CD14-positive monocyte (primary cell): ENCODE measurements at regions not wholly inside any gene's neighbourhood (a gene's known extent, or its start where the extent isn't known, plus 50 kb on each side); places are given as distances from the start of the nearest gene placed in this dataset.
A peak's percentile ranks its signal among the peaks of the same experiment; 100 is the strongest.

Source experiments
- DNase-seq, 3 donors: peaks; one replicate each; pipeline ENCODE4 v3.0.0-alpha.2; 2011 to 2022
- H2AFZ ChIP-seq: 2 replicates; pipeline ENCODE4 v1.6.0; 2012; ENCODE audit warnings: mild to moderate bottlenecking, low read depth, low read length, inconsistent platforms; ENCODE audit not compliant: insufficient read depth, poor library complexity, severe bottlenecking
- H3K27ac ChIP-seq, 2 donors: 1 replicate in 1 of 2; 2 replicates in 1 of 2; pipeline ENCODE4 v1.5.1; 2012 to 2013; ENCODE audit warnings: low read length in 2 of 2, control low read depth in 1 of 2, inconsistent platforms in 1 of 2, low read depth in 1 of 2, mild to moderate bottlenecking in 1 of 2
- H3K27me3 ChIP-seq, 2 donors: one replicate each; pipeline versions ENCODE4 v1.6.0 to v1.6.1; 2011 to 2013; ENCODE audit warnings: low read length in 2 of 2; ENCODE audit not compliant: control insufficient read depth in 2 of 2, insufficient read depth in 2 of 2
- H3K36me3 ChIP-seq, 2 donors: replicated peaks in 1 of 2; 1 replicate in 1 of 2; 2 replicates in 1 of 2; pipeline versions ENCODE4 v1.5.1 to v1.6.1; 2012 to 2013; ENCODE audit warnings: low read length in 2 of 2, control low read depth in 1 of 2, inconsistent platforms in 1 of 2, mild to moderate bottlenecking in 1 of 2; ENCODE audit not compliant: insufficient read depth in 2 of 2, control insufficient read depth in 1 of 2
- H3K4me1 ChIP-seq, 2 donors: 1 replicate in 1 of 2; 2 replicates in 1 of 2; pipeline versions ENCODE4 v1.5.1 to v1.6.1; 2012 to 2013; ENCODE audit warnings: low read length in 2 of 2, control low read depth in 1 of 2, inconsistent platforms in 1 of 2, mild to moderate bottlenecking in 1 of 2, moderate library complexity in 1 of 2; ENCODE audit not compliant: insufficient read depth in 2 of 2, control insufficient read depth in 1 of 2
- H3K4me2 ChIP-seq: replicated peaks from 2 replicates; pipeline ENCODE3; 2012; ENCODE audit warnings: low read length, moderate library complexity, mild to moderate bottlenecking; ENCODE audit not compliant: poor library complexity, severe bottlenecking; ENCODE audit errors: extremely low read depth
- H3K4me3 ChIP-seq, 3 experiments: fragments of 200-600 bp in 1 of 3; sonication (generic) in 1 of 3; replicated peaks in 1 of 3; 1 replicate in 2 of 3; 2 replicates in 1 of 3; pipeline ENCODE4 v1.5.1; 2011 to 2013; ENCODE audit warnings: low read length in 3 of 3, mild to moderate bottlenecking in 3 of 3, control low read depth in 2 of 3, low read depth in 2 of 3, inconsistent platforms in 1 of 3, moderate library complexity in 1 of 3
- H3K79me2 ChIP-seq: 2 replicates; pipeline ENCODE4 v1.6.0; 2012; ENCODE audit warnings: mild to moderate bottlenecking, control low read depth, inconsistent platforms, low read length, moderate library complexity; ENCODE audit not compliant: insufficient read depth
- H3K9ac ChIP-seq: 2 replicates; pipeline ENCODE4 v1.6.0; 2017; ENCODE audit warnings: low read length, mild to moderate bottlenecking; ENCODE audit not compliant: insufficient read depth, poor library complexity, severe bottlenecking
- H3K9me3 ChIP-seq, 2 donors: replicated peaks in 1 of 2; 1 replicate in 1 of 2; 2 replicates in 1 of 2; pipeline versions ENCODE4 v1.5.1 to v1.6.1; 2012 to 2013; ENCODE audit warnings: low read length in 2 of 2, control low read depth in 1 of 2; ENCODE audit not compliant: control insufficient read depth in 1 of 2, insufficient read depth in 1 of 2
- H4K20me1 ChIP-seq: 2 replicates; pipeline ENCODE4 v1.6.0; 2012; ENCODE audit warnings: mild to moderate bottlenecking, low read length, control low read depth, moderate library complexity; ENCODE audit not compliant: insufficient read depth
- H3K27ac Mint-ChIP-seq, 7 donors: one replicate each; pipeline ENCODE4 v1.8.0; 2020; ENCODE audit warnings: mild to moderate bottlenecking in 7 of 7, mixed read lengths in 7 of 7, moderate library complexity in 6 of 7, inconsistent platforms in 2 of 7
- H3K27me3 Mint-ChIP-seq, 3 donors: one replicate each; pipeline ENCODE4 v1.8.0; 2021 to 2022; ENCODE audit warnings: low read depth in 3 of 3, mild to moderate bottlenecking in 3 of 3, mixed read lengths in 3 of 3, moderate library complexity in 3 of 3, inconsistent platforms in 1 of 3
- H3K36me3 Mint-ChIP-seq, 2 donors: one replicate each; pipeline ENCODE4 v1.8.0; 2020; ENCODE audit warnings: mixed read lengths in 2 of 2, inconsistent platforms in 1 of 2, mild to moderate bottlenecking in 1 of 2
- H3K4me1 Mint-ChIP-seq: one replicate; pipeline ENCODE4 v1.8.0; 2020; ENCODE audit warnings: mild to moderate bottlenecking, mixed read lengths
- H3K4me3 Mint-ChIP-seq, 2 donors: one replicate each; pipeline ENCODE4 v1.8.0; 2020; ENCODE audit warnings: mild to moderate bottlenecking in 2 of 2, mixed read lengths in 2 of 2, moderate library complexity in 1 of 2
- H3K9me3 Mint-ChIP-seq, 7 donors: one replicate each; pipeline ENCODE4 v1.8.0; 2020 to 2022; ENCODE audit warnings: mixed read lengths in 7 of 7, mild to moderate bottlenecking in 6 of 7, moderate library complexity in 6 of 7, inconsistent platforms in 2 of 7
- CTCF ChIP-seq: fragments of 200-600 bp; IDR thresholded peaks from one replicate; pipeline ENCODE4 v1.8.0; 2022; ENCODE audit warnings: antibody characterized with exemption, mild to moderate bottlenecking
- WGBS: methylation state at CpG from one replicate; pipeline ENCODE4 v1.1.5; 2013; ENCODE audit warnings: missing lambda C conversion rate; ENCODE audit not compliant: insufficient coverage; 5-methylcytosine and 5-hydroxymethylcytosine counted together
- intact Hi-C, 2 donors: fragments of 100-400 bp; cut with micrococcal nuclease; formaldehyde crosslinking; loops; one replicate each; pipeline versions ENCODE4 v1.15.0 to v1.15.1; 2023

- 85% methylated on average over 4 of the region's 6 CpGs for WGBS
Observed at GRCh38 chr1:245043611-245043940, 111.2 kb upstream of the KIF26B start.

GRCh38 chr1:245041058-245041698, 113.6 kb upstream of the KIF26B start:
- no peaks in the 10 kb centered on the region for H3K4me1 ChIP-seq
- WGBS, result 96% methylated on average over 7 of the region's 9 CpGs
- H3K4me1 Mint-ChIP-seq, result peaks cover 11% of the 10 kb centered on the region
- peak overlapping the region in 1 of 7 donors; percentile 41 for H3K27ac Mint-ChIP-seq
- DNase-seq, result no peak
- no peaks in the 10 kb centered on the region for H3K9me3 ChIP-seq
- no peaks in the 10 kb centered on the region for H3K36me3 Mint-ChIP-seq
- H3K27me3 ChIP-seq, result no peaks in the 10 kb centered on the region
- H3K36me3 ChIP-seq, result no peaks in the 10 kb centered on the region
- H3K79me2 ChIP-seq, result no peaks in the 10 kb centered on the region
- H3K4me3 Mint-ChIP-seq, result no peak overlapping the region
- no peak overlapping the region for H3K9ac ChIP-seq
- intact Hi-C loops, result loop anchor here (5.0 to 10.0 kb wide), 3 partner anchors 179 to 436 kb away; partner anchors contain the start of gene HNRNPU (in 1 of the 2)
- H4K20me1 ChIP-seq, result no peaks in the 10 kb centered on the region
- peaks cover 0 to 4% (median 0%) of the 10 kb centered on the region in 7 donors for H3K9me3 Mint-ChIP-seq
- no peak overlapping the region for H2AFZ ChIP-seq
- H3K27me3 Mint-ChIP-seq, result peaks cover 0 to 1% (median 0%) of the 10 kb centered on the region in 3 donors
- H3K4me2 ChIP-seq, result no peak overlapping the region
- no peak for TF ChIP-seq CTCF
- H3K4me3 ChIP-seq, result no peak overlapping the region
- no peak overlapping the region for H3K27ac ChIP-seq

More at GRCh38 chr1:245043611-245043940, 111.2 kb upstream of the KIF26B start:
- Histone ChIP-seq H2AFZ (no peak overlapping the region), H3K9ac (no peak overlapping the region), H3K4me1 (no peaks in the 10 kb centered on the region), H3K9me3 (no peaks in the 10 kb centered on the region), H3K79me2 (no peaks in the 10 kb centered on the region), H3K27ac (no peak overlapping the region), H4K20me1 (no peaks in the 10 kb centered on the region), H3K4me2 (no peak overlapping the region), H3K4me3 (no peak overlapping the region), H3K27me3 (no peaks in the 10 kb centered on the region), H3K36me3 (no peaks in the 10 kb centered on the region)
- no peaks in the 10 kb centered on the region for H3K36me3 Mint-ChIP-seq
- no peak for DNase-seq
- intact Hi-C loops, result loop anchor here (2.0 to 10.0 kb wide), 5 partner anchors 181 to 441 kb away; partner anchors contain the start of gene HNRNPU (in 1 of the 2)
- peaks cover 0 to 1% (median 0%) of the 10 kb centered on the region in 3 donors for H3K27me3 Mint-ChIP-seq
- H3K4me3 Mint-ChIP-seq, result no peak overlapping the region
- peaks cover 18% of the 10 kb centered on the region for H3K4me1 Mint-ChIP-seq
- no peak overlapping the region for H3K27ac Mint-ChIP-seq
- no peaks in the 10 kb centered on the region for H3K9me3 Mint-ChIP-seq
- no peak for TF ChIP-seq CTCF
